ENCODE measurements at regions not wholly inside any gene's neighbourhood (a gene's known extent, or its start where the extent isn't known, plus 50 kb on each side); places are given as distances from the start of the nearest gene placed in this dataset.

GRCh38 chr14:28163233-28163632 is 603.4 kb upstream of the FOXG1 start:
- TF ChIP-seq CTCF (optimal IDR thresholded peaks at IDR 0.05 in 1 of 3, IDR thresholded peaks at IDR 0.05 in 1 of 3, conservative IDR thresholded peaks at IDR 0.05 in 1 of 3; ENCODE audit: extremely low read depth in 1 of 3, insufficient read depth in 2 of 3, low read length in 3 of 3), result no peak
- TF ChIP-seq EZH2 (IDR thresholded peaks at IDR 0.05; ENCODE audit: low read length), result no peak

Data from keratinocyte (primary cell).